ENCODE measurements at regions not wholly inside any gene's neighbourhood (a gene's known extent, or its start where the extent isn't known, plus 50 kb on each side); places are given as distances from the start of the nearest gene placed in this dataset.
"Not testable (repeated sequence)": the region's sequence is repeated elsewhere in the genome, so short reads cannot be mapped to it uniquely, and the experiment has no call there.

- H3K4me3 ChIP-seq (replicated peaks in 1 of 4; ENCODE audit: control extremely low read depth in 1 of 4, insufficient read depth in 1 of 4, low read depth in 3 of 4, low read length in 4 of 4) = no peak overlapping the region
- H3K79me2 ChIP-seq (ENCODE audit: control insufficient read depth, insufficient read depth, low read length) = no peaks in the 10 kb centered on the region
- H3K36me3 ChIP-seq (ENCODE audit: control insufficient read depth, insufficient read depth, low read length) = no peaks in the 10 kb centered on the region
- H3K4me1 ChIP-seq (ENCODE audit: control insufficient read depth, extremely low read depth, insufficient read depth, low read length) = no peaks in the 10 kb centered on the region
- H4K20me1 ChIP-seq (ENCODE audit: control insufficient read depth, extremely low read depth, insufficient read depth, low read length) = no peaks in the 10 kb centered on the region
- no peak overlapping the region for H3K9ac ChIP-seq (ENCODE audit: insufficient read depth, low read length)
- TF ChIP-seq CTCF (conservative IDR thresholded peaks at IDR 0.05 in 1 of 2, IDR thresholded peaks at IDR 0.05 in 1 of 2; ENCODE audit: low read depth in 1 of 2, low read length in 2 of 2) = no peak
- no peak for TF ChIP-seq EZH2 (IDR thresholded peaks at IDR 0.05; ENCODE audit: low read length, missing control alignments)
- H3K27me3 ChIP-seq (ENCODE audit: control insufficient read depth, insufficient read depth, low read length) = no peaks in the 10 kb centered on the region
- no peak overlapping the region for H2AFZ ChIP-seq (ENCODE audit: low read length)
- H3K27ac ChIP-seq (ENCODE audit: insufficient read depth, low read length) = no peak overlapping the region
- H3K4me2 ChIP-seq (ENCODE audit: extremely low read depth, insufficient read depth, low read length) = no peak overlapping the region
- H3K9me3 ChIP-seq (ENCODE audit: control insufficient read depth, insufficient read depth, low read depth, low read length) = no peaks in the 10 kb centered on the region
- DNase-seq (ENCODE audit: low read depth in 2 of 2) = no peak
Measured at GRCh38 chr4:116628598-116628997, 456.8 kb downstream of the TRAM1L1 start.

GRCh38 chr4:116627545-116627944, 457.8 kb downstream of the TRAM1L1 start:
- H3K9me3 ChIP-seq (ENCODE audit: control insufficient read depth, insufficient read depth, low read depth, low read length) = no peaks in the 10 kb centered on the region
- H4K20me1 ChIP-seq (ENCODE audit: control insufficient read depth, extremely low read depth, insufficient read depth, low read length) = no peaks in the 10 kb centered on the region
- H3K36me3 ChIP-seq (ENCODE audit: control insufficient read depth, insufficient read depth, low read length) = no peaks in the 10 kb centered on the region
- H2AFZ ChIP-seq (ENCODE audit: low read length) = no peak overlapping the region
- no peak overlapping the region for H3K9ac ChIP-seq (ENCODE audit: insufficient read depth, low read length)
- H3K4me3 ChIP-seq (replicated peaks in 1 of 4; ENCODE audit: control extremely low read depth in 1 of 4, insufficient read depth in 1 of 4, low read depth in 3 of 4, low read length in 4 of 4) = no peak overlapping the region
- no peak overlapping the region for H3K4me2 ChIP-seq (ENCODE audit: extremely low read depth, insufficient read depth, low read length)
- H3K79me2 ChIP-seq (ENCODE audit: control insufficient read depth, insufficient read depth, low read length) = no peaks in the 10 kb centered on the region
- no peaks in the 10 kb centered on the region for H3K4me1 ChIP-seq (ENCODE audit: control insufficient read depth, extremely low read depth, insufficient read depth, low read length)
- no peak overlapping the region for H3K27ac ChIP-seq (ENCODE audit: insufficient read depth, low read length)
- no peak for DNase-seq (ENCODE audit: low read depth in 2 of 2)
- no peak for TF ChIP-seq EZH2 (IDR thresholded peaks at IDR 0.05; ENCODE audit: low read length, missing control alignments)
- TF ChIP-seq CTCF (conservative IDR thresholded peaks at IDR 0.05 in 1 of 2, IDR thresholded peaks at IDR 0.05 in 1 of 2; ENCODE audit: low read depth in 1 of 2, low read length in 2 of 2) = no peak
- H3K27me3 ChIP-seq (ENCODE audit: control insufficient read depth, insufficient read depth, low read length) = no peaks in the 10 kb centered on the region

GRCh38 chr4:116619508-116619907, 465.9 kb downstream of the TRAM1L1 start:
- not testable (repeated sequence) for H3K79me2 ChIP-seq (ENCODE audit: control insufficient read depth, insufficient read depth, low read length); H3K4me3 ChIP-seq (replicated peaks in 1 of 4; ENCODE audit: control extremely low read depth in 1 of 4, insufficient read depth in 1 of 4, low read depth in 3 of 4, low read length in 4 of 4); H3K9ac ChIP-seq (ENCODE audit: insufficient read depth, low read length); H3K4me2 ChIP-seq (ENCODE audit: extremely low read depth, insufficient read depth, low read length); H2AFZ ChIP-seq (ENCODE audit: low read length); H3K27ac ChIP-seq (ENCODE audit: insufficient read depth, low read length); H3K9me3 ChIP-seq (ENCODE audit: control insufficient read depth, insufficient read depth, low read depth, low read length); H3K36me3 ChIP-seq (ENCODE audit: control insufficient read depth, insufficient read depth, low read length); H4K20me1 ChIP-seq (ENCODE audit: control insufficient read depth, extremely low read depth, insufficient read depth, low read length); H3K4me1 ChIP-seq (ENCODE audit: control insufficient read depth, extremely low read depth, insufficient read depth, low read length); DNase-seq (ENCODE audit: low read depth in 2 of 2); H3K27me3 ChIP-seq (ENCODE audit: control insufficient read depth, insufficient read depth, low read length)

GRCh38 chr4:116618638-116619037, 466.7 kb downstream of the TRAM1L1 start:
- Histone ChIP-seq H3K27ac (ENCODE audit: insufficient read depth, low read length) (no peak overlapping the region), H3K4me2 (ENCODE audit: extremely low read depth, insufficient read depth, low read length) (no peak overlapping the region), H3K4me1 (ENCODE audit: control insufficient read depth, extremely low read depth, insufficient read depth, low read length) (no peaks in the 10 kb centered on the region), H3K36me3 (ENCODE audit: control insufficient read depth, insufficient read depth, low read length) (no peaks in the 10 kb centered on the region), H4K20me1 (ENCODE audit: control insufficient read depth, extremely low read depth, insufficient read depth, low read length) (no peaks in the 10 kb centered on the region), H3K4me3 (replicated peaks in 1 of 4; ENCODE audit: control extremely low read depth in 1 of 4, insufficient read depth in 1 of 4, low read depth in 3 of 4, low read length in 4 of 4) (no peak overlapping the region), H3K79me2 (ENCODE audit: control insufficient read depth, insufficient read depth, low read length) (no peaks in the 10 kb centered on the region), H3K27me3 (ENCODE audit: control insufficient read depth, insufficient read depth, low read length) (no peaks in the 10 kb centered on the region), H2AFZ (ENCODE audit: low read length) (no peak overlapping the region), H3K9me3 (ENCODE audit: control insufficient read depth, insufficient read depth, low read depth, low read length) (no peaks in the 10 kb centered on the region), H3K9ac (ENCODE audit: insufficient read depth, low read length) (no peak overlapping the region)
- DNase-seq (ENCODE audit: low read depth in 2 of 2) = no peak
- no peak for TF ChIP-seq CTCF (conservative IDR thresholded peaks at IDR 0.05 in 1 of 2, IDR thresholded peaks at IDR 0.05 in 1 of 2; ENCODE audit: low read depth in 1 of 2, low read length in 2 of 2)
- TF ChIP-seq EZH2 (IDR thresholded peaks at IDR 0.05; ENCODE audit: low read length, missing control alignments) = no peak
